ENCODE measurements at regions not wholly inside any gene's neighbourhood (a gene's known extent, or its start where the extent isn't known, plus 50 kb on each side); places are given as distances from the start of the nearest gene placed in this dataset.

- peak in 5 of 7 experiments; percentile 70 to 96 (median 84) for TF ChIP-seq CTCF (IDR thresholded peaks at IDR 0.05)
- TF ChIP-seq POLR2AphosphoS5 (IDR thresholded peaks at IDR 0.05): peak; percentile 46 to 84 (median 48)
- TF ChIP-seq EP300 (IDR thresholded peaks at IDR 0.05): no peak
- no peak for TF ChIP-seq POLR2A (IDR thresholded peaks at IDR 0.05)
These were observed 158.4 kb upstream of the FAM20A start for GRCh38 chr17:68759343-68760140.

Measured in stomach (tissue), 4 donors.